T-helper 2 cell treated with Interferon-gamma antibody and Interleukin-4, amounts not matched to agents 100 ng/mL and 5 ng/mL, for 36 hours (primary cell): ENCODE measurements at regions not wholly inside any gene's neighbourhood (a gene's known extent, or its start where the extent isn't known, plus 50 kb on each side); places are given as distances from the start of the nearest gene placed in this dataset.
"Not testable (repeated sequence)": the region's sequence is repeated elsewhere in the genome, so short reads cannot be mapped to it uniquely, and the experiment has no call there.

Experiments used
- intact Hi-C: fragments of 100-400 bp; cut with micrococcal nuclease; formaldehyde crosslinking; loops from one replicate; pipeline ENCODE4 v1.15.1; 2023

GRCh38 chr1:166305371-166305770, 138.6 kb upstream of the FAM78B start:
- intact Hi-C loops, result no loop called here

GRCh38 chr1:166307261-166308188, 140.7 kb upstream of the FAM78B start:
- intact Hi-C loops, result no loop called here

GRCh38 chr1:166316306-166316705, 149.5 kb upstream of the FAM78B start:
- intact Hi-C loops, result not testable (repeated sequence)

GRCh38 chr1:166322470-166322869, 155.7 kb upstream of the FAM78B start:
- intact Hi-C loops, result no loop called here

- intact Hi-C loops, result no loop called here
These were observed 161.1 kb upstream of the FAM78B start for GRCh38 chr1:166327886-166328285.

- intact Hi-C loops, result no loop called here
These were observed 162.2 kb upstream of the FAM78B start for GRCh38 chr1:166328956-166329355.

GRCh38 chr1:166330096-166330495, 163.3 kb upstream of the FAM78B start:
- intact Hi-C loops, result no loop called here

GRCh38 chr1:166338105-166338504, 171.3 kb upstream of the FAM78B start:
- intact Hi-C loops, result no loop called here

GRCh38 chr1:166340709-166341108, 173.9 kb upstream of the FAM78B start:
- intact Hi-C loops, result no loop called here

GRCh38 chr1:166343276-166343675, 176.5 kb upstream of the FAM78B start:
- intact Hi-C loops, result no loop called here

- intact Hi-C loops, result no loop called here
These were observed 183.7 kb upstream of the FAM78B start for GRCh38 chr1:166350490-166350889.

GRCh38 chr1:166351676-166352075, 184.9 kb upstream of the FAM78B start:
- intact Hi-C loops, result no loop called here

- intact Hi-C loops, result no loop called here
These were observed 186.4 kb upstream of the FAM78B start for GRCh38 chr1:166353213-166353612.

GRCh38 chr1:166354406-166354805, 187.6 kb upstream of the FAM78B start:
- intact Hi-C loops, result no loop called here

- intact Hi-C loops, result no loop called here
These were observed 198.3 kb upstream of the FAM78B start for GRCh38 chr1:166365081-166365480.

GRCh38 chr1:166368030-166368429, 201.2 kb upstream of the FAM78B start:
- intact Hi-C loops, result no loop called here

GRCh38 chr1:166377896-166378295, 211.1 kb upstream of the FAM78B start:
- intact Hi-C loops, result no loop called here

- intact Hi-C loops, result no loop called here
These were observed 212.0 kb upstream of the FAM78B start for GRCh38 chr1:166378805-166379204.

- intact Hi-C loops, result no loop called here
These were observed 212.6 kb upstream of the FAM78B start for GRCh38 chr1:166379447-166379846.

- intact Hi-C loops, result no loop called here
These were observed 216.3 kb upstream of the FAM78B start for GRCh38 chr1:166383137-166383536.

GRCh38 chr1:166383635-166384346, 217.0 kb upstream of the FAM78B start:
- intact Hi-C loops, result no loop called here

- intact Hi-C loops, result no loop called here
These were observed 218.1 kb upstream of the FAM78B start for GRCh38 chr1:166384948-166385347.
